ENCODE measurements at regions not wholly inside any gene's neighbourhood (a gene's known extent, or its start where the extent isn't known, plus 50 kb on each side); places are given as distances from the start of the nearest gene placed in this dataset.
"Not testable (repeated sequence)": the region's sequence is repeated elsewhere in the genome, so short reads cannot be mapped to it uniquely, and the experiment has no call there.

- DNase-seq = no peak
Observed at GRCh38 chr10:52993109-52993508, 220.5 kb upstream of the MBL2 start.

GRCh38 chr10:52992567-52992966 is 220.0 kb upstream of the MBL2 start:
- DNase-seq = no peak

- DNase-seq = no peak
Observed at GRCh38 chr10:52988923-52989322, 216.3 kb upstream of the MBL2 start.

GRCh38 chr10:52986125-52986524 is 213.5 kb upstream of the MBL2 start:
- no peak for DNase-seq

- DNase-seq = no peak
Observed at GRCh38 chr10:52984169-52984568, 211.6 kb upstream of the MBL2 start.

GRCh38 chr10:52979295-52979990 is 206.9 kb upstream of the MBL2 start:
- DNase-seq = no peak

- no peak for DNase-seq
Observed at GRCh38 chr10:52977581-52977980, 205.0 kb upstream of the MBL2 start.

GRCh38 chr10:52967806-52968795 is 195.5 kb upstream of the MBL2 start:
- DNase-seq = no peak

- no peak for DNase-seq
Observed at GRCh38 chr10:52966904-52967303, 194.3 kb upstream of the MBL2 start.

- no peak for DNase-seq
Observed at GRCh38 chr10:52965938-52966401, 193.4 kb upstream of the MBL2 start.

- DNase-seq = no peak
Observed at GRCh38 chr10:52965509-52965908, 192.9 kb upstream of the MBL2 start.

- DNase-seq = no peak
Observed at GRCh38 chr10:52961323-52961722, 188.7 kb upstream of the MBL2 start.

- DNase-seq = no peak
Observed at GRCh38 chr10:52959810-52960209, 187.2 kb upstream of the MBL2 start.

- no peak for DNase-seq
Observed at GRCh38 chr10:52956861-52957260, 184.3 kb upstream of the MBL2 start.

GRCh38 chr10:52956461-52956860 is 183.9 kb upstream of the MBL2 start:
- DNase-seq = no peak

- DNase-seq = no peak
Observed at GRCh38 chr10:52955337-52955736, 182.8 kb upstream of the MBL2 start.

GRCh38 chr10:52954407-52954806 is 181.8 kb upstream of the MBL2 start:
- DNase-seq = no peak

GRCh38 chr10:52952391-52953055 is 179.9 kb upstream of the MBL2 start:
- DNase-seq = no peak

GRCh38 chr10:52951824-52952223 is 179.2 kb upstream of the MBL2 start:
- peak in 1 of 2 donors; percentile 3 for DNase-seq

GRCh38 chr10:52950578-52950977 is 178.0 kb upstream of the MBL2 start:
- no peak for DNase-seq

GRCh38 chr10:52949899-52950298 is 177.3 kb upstream of the MBL2 start:
- DNase-seq = no peak

- no peak for DNase-seq
Observed at GRCh38 chr10:52946486-52946885, 173.9 kb upstream of the MBL2 start.

- DNase-seq = not testable (repeated sequence)
Observed at GRCh38 chr10:52945521-52945920, 172.9 kb upstream of the MBL2 start.
